ENCODE measurements at regions not wholly inside any gene's neighbourhood (a gene's known extent, or its start where the extent isn't known, plus 50 kb on each side); places are given as distances from the start of the nearest gene placed in this dataset.

DNA sequence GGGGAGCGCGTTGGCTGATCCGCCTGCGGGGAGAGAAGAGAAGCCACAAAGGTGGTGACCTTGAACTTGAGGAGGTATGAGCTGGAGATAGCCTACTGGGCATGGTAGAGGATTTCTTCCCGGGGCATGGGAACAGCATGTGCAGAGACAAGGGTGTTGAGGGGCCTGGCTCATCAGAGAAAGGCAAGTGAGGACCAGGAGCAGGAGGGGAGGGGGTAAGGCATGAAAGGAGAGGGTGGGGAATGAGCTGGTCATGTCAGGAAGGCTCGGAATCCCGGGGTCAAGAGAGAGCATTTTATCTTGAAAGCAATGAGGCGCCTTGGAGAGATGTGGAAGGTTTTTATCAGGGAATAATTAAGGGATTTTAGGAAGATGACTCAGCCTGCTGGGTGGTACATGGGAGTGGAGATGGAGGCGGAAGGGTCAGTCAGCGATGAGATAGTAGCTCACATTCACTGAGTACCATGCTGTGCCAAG lies 121.1 kb downstream of the LHX2 start:
- Histone ChIP-seq H3K79me2 (ENCODE audit: control insufficient read depth, insufficient read depth, low read length) (no peaks in the 10 kb centered on the region), H2AFZ (ENCODE audit: low read depth, low read length) (no peak overlapping the region), H3K4me3 (replicated peaks in 1 of 3; ENCODE audit: insufficient read depth in 1 of 3, low read depth in 1 of 3, low read length in 3 of 3) (no peak overlapping the region), H3K9me1 (replicated peaks; ENCODE audit: control insufficient read depth, extremely low read depth, insufficient read depth, low read length) (no peaks in the 10 kb centered on the region), H3K36me3 (ENCODE audit: control insufficient read depth in 2 of 2, extremely low read depth in 1 of 2, insufficient read depth in 2 of 2, low read length in 2 of 2) (no peaks in the 10 kb centered on the region), H3K4me1 (ENCODE audit: control insufficient read depth, extremely low read depth, insufficient read depth, low read length) (peaks cover 7% of the 10 kb centered on the region), H3K4me2 (ENCODE audit: insufficient read depth, low read length) (no peak overlapping the region), H3K9me3 (replicated peaks; ENCODE audit: control insufficient read depth, insufficient read depth, low read length) (no peaks in the 10 kb centered on the region), H3K27me3 (ENCODE audit: control insufficient read depth in 2 of 2, insufficient read depth in 2 of 2, low read length in 2 of 2) (no peaks in the 10 kb centered on the region), H3K27ac (ENCODE audit: insufficient read depth, low read depth, low read length) (no peak overlapping the region), H3K9ac (replicated peaks; ENCODE audit: extremely low read depth, insufficient read depth, low read length) (no peak overlapping the region), H4K20me1 (replicated peaks; ENCODE audit: control insufficient read depth, extremely low read depth, insufficient read depth, low read length) (no peaks in the 10 kb centered on the region)
- dilution Hi-C loops (cut with MboI; ENCODE audit: extremely low pct_ligation_motif_present, low sequenced_read_pairs) (no loop called here), intact Hi-C loops (cut with micrococcal nuclease) (loop anchor here (2.0 to 5.0 kb wide), 2 partner anchors 80 to 176 kb away; no protein-coding TSS in a partner anchor)
- DNase-seq (ENCODE audit: low read depth, low spot score) (peak; percentile 49), FAIRE-seq (peak; percentile 95)
- ChIA-PET CTCF (interaction anchor here (0.7 to 3.4 kb wide), 19 partner anchors 10 to 404 kb away, joined by 3 to 41 read pairs (median 5); partner anchors contain the start of gene NEK6), POLR2A (no interaction called here)
- TF ChIP-seq MAX (IDR thresholded peaks at IDR 0.05; ENCODE audit: insufficient read depth, insufficient read length) (no peak), GATA2 (IDR thresholded peaks at IDR 0.05; ENCODE audit: insufficient read depth, insufficient read length, low read depth, low read length) (peak; percentile 89), POLR2A (IDR thresholded peaks at IDR 0.05; ENCODE audit: low read depth, low read length) (no peak), POLR2AphosphoS5 (IDR thresholded peaks at IDR 0.05; ENCODE audit: insufficient read depth, low read depth, low read length) (peak; percentile 20), JUN (IDR thresholded peaks at IDR 0.05; ENCODE audit: borderline replicate concordance, insufficient read depth, insufficient read length, low read depth) (peak; percentile 57), FOS (IDR thresholded peaks at IDR 0.05; ENCODE audit: borderline replicate concordance, insufficient read depth, low read length) (peak; percentile 74), MYC (IDR thresholded peaks at IDR 0.05; ENCODE audit: low read depth, low read length) (no peak), EZH2 (IDR thresholded peaks at IDR 0.05; ENCODE audit: borderline replicate concordance, low read depth, low read length, severe bottlenecking) (no peak)
- TF ChIP-seq, protein P1, sequence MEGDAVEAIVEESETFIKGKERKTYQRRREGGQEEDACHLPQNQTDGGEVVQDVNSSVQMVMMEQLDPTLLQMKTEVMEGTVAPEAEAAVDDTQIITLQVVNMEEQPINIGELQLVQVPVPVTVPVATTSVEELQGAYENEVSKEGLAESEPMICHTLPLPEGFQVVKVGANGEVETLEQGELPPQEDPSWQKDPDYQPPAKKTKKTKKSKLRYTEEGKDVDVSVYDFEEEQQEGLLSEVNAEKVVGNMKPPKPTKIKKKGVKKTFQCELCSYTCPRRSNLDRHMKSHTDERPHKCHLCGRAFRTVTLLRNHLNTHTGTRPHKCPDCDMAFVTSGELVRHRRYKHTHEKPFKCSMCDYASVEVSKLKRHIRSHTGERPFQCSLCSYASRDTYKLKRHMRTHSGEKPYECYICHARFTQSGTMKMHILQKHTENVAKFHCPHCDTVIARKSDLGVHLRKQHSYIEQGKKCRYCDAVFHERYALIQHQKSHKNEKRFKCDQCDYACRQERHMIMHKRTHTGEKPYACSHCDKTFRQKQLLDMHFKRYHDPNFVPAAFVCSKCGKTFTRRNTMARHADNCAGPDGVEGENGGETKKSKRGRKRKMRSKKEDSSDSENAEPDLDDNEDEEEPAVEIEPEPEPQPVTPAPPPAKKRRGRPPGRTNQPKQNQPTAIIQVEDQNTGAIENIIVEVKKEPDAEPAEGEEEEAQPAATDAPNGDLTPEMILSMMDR (IDR thresholded peaks at IDR 0.05; ENCODE audit: extremely low read depth in 1 of 2, insufficient read depth in 1 of 2, low read depth in 1 of 2, low read length in 2 of 2): no peak
- BruUV-seq (replicated peaks): no TSS peak
